Neural cell (in vitro differentiated cells): ENCODE measurements at regions not wholly inside any gene's neighbourhood (a gene's known extent, or its start where the extent isn't known, plus 50 kb on each side); places are given as distances from the start of the nearest gene placed in this dataset.

Experiments used
- H2AFZ ChIP-seq: fragments of 200-600, 300-800 bp; sonication (generic), shearing (Covaris generic); 2 replicates; pipeline ENCODE4 v1.6.0; 2014; ENCODE audit warnings: low read depth, mild to moderate bottlenecking, antibody characterized with exemption, low read length, moderate library complexity
- H3F3A ChIP-seq: fragments of 200-600 bp; shearing (Covaris generic); 2 replicates; pipeline ENCODE4 v1.6.1; 2016; ENCODE audit warnings: mild to moderate bottlenecking, moderate library complexity, mixed read lengths, antibody characterized with exemption, low read length; ENCODE audit not compliant: insufficient read depth, poor library complexity, severe bottlenecking
- H3K27ac ChIP-seq: fragments of 200-600, 300-800 bp; sonication (generic), shearing (Covaris generic); 2 replicates; pipeline ENCODE4 v1.5.1; 2014; ENCODE audit warnings: mild to moderate bottlenecking, low read length, moderate library complexity
- H3K27me3 ChIP-seq: fragments of 300-800, 200-600 bp; sonication (generic), shearing (Covaris generic); 2 replicates; pipeline ENCODE4 v1.6.0; 2014; ENCODE audit warnings: mild to moderate bottlenecking, low read depth, low read length, moderate library complexity; ENCODE audit not compliant: insufficient read depth
- H3K36me3 ChIP-seq: fragments of 300-800, 200-600 bp; sonication (generic), shearing (Covaris generic); 2 replicates; pipeline ENCODE4 v1.5.1; 2014; ENCODE audit warnings: mild to moderate bottlenecking, antibody characterized with exemption, low read length, moderate library complexity; ENCODE audit not compliant: insufficient read depth
- H3K4me2 ChIP-seq: fragments of 300-800, 200-600 bp; sonication (generic), shearing (Covaris generic); 2 replicates; pipeline ENCODE4 v1.6.0; 2014; ENCODE audit warnings: mild to moderate bottlenecking, low read length
- H3K4me3 ChIP-seq: fragments of 300-800, 200-600 bp; sonication (generic), shearing (Covaris generic); 2 replicates; pipeline ENCODE4 v1.5.1; 2014; ENCODE audit warnings: mild to moderate bottlenecking, low read length, moderate library complexity
- H3K79me2 ChIP-seq: fragments of 200-600 bp; shearing (Covaris generic); replicated peaks from 2 replicates; pipeline ENCODE4 v1.6.0; 2014; ENCODE audit warnings: mild to moderate bottlenecking, low read length, moderate library complexity; ENCODE audit not compliant: insufficient read depth
- H3K9ac ChIP-seq: fragments of 300-800, 200-600 bp; sonication (generic), shearing (Covaris generic); 2 replicates; pipeline ENCODE4 v1.6.1; 2016; ENCODE audit warnings: mild to moderate bottlenecking, low read length, mixed read lengths
- H3K9me2 ChIP-seq: fragments of 200-600 bp; shearing (Covaris generic); 2 replicates; pipeline ENCODE4 v1.6.1; 2016; ENCODE audit warnings: mild to moderate bottlenecking, low read length, mixed read lengths; ENCODE audit not compliant: insufficient read depth
- H3K9me3 ChIP-seq: fragments of 200-600, 300-800 bp; sonication (generic), shearing (Covaris generic); 2 replicates; pipeline ENCODE4 v1.6.1; 2016; ENCODE audit warnings: mild to moderate bottlenecking, mixed run types, low read length, moderate library complexity, mixed read lengths
- H4K20me1 ChIP-seq: fragments of 200-600 bp; shearing (Covaris generic); 2 replicates; pipeline ENCODE4 v1.6.1; 2016; ENCODE audit warnings: mild to moderate bottlenecking, mixed run types; ENCODE audit not compliant: insufficient read depth
- EZH2 ChIP-seq: fragments of 200-600, 300-800 bp; shearing (Covaris generic), sonication (generic); IDR thresholded peaks from 2 replicates; pipeline ENCODE4 v1.6.1; 2014; ENCODE audit warnings: antibody characterized with exemption, low read length, borderline replicate concordance, mild to moderate bottlenecking; ENCODE audit not compliant: insufficient read depth, poor library complexity, severe bottlenecking
- POLR2AphosphoS5 ChIP-seq: IDR thresholded peaks from 2 replicates; pipeline ENCODE4 v1.6.1; 2012
- RAD21 ChIP-seq: fragments of 450-650 bp; conservative IDR thresholded peaks from 2 replicates; pipeline ENCODE4 v1.6.1; 2014; ENCODE audit warnings: antibody characterized with exemption, mild to moderate bottlenecking, moderate library complexity
- SMC3 ChIP-seq: fragments of 450-650 bp; conservative IDR thresholded peaks from 2 replicates; pipeline ENCODE4 v1.6.1; 2014; ENCODE audit warnings: antibody characterized with exemption, mild to moderate bottlenecking, moderate library complexity; ENCODE audit not compliant: poor library complexity
- TF ChIP-seq, protein P1 (sequence below): IDR thresholded peaks from 2 replicates; pipeline ENCODE4 v1.6.1; 2012; ENCODE audit warnings: borderline replicate concordance
- TF ChIP-seq, protein P2 (sequence below): fragments of 450-650 bp; IDR thresholded peaks from 2 replicates; pipeline ENCODE4 v1.5.1; 2014; ENCODE audit warnings: antibody characterized with exemption, mild to moderate bottlenecking, moderate library complexity; ENCODE audit not compliant: poor library complexity, severe bottlenecking

DNA sequence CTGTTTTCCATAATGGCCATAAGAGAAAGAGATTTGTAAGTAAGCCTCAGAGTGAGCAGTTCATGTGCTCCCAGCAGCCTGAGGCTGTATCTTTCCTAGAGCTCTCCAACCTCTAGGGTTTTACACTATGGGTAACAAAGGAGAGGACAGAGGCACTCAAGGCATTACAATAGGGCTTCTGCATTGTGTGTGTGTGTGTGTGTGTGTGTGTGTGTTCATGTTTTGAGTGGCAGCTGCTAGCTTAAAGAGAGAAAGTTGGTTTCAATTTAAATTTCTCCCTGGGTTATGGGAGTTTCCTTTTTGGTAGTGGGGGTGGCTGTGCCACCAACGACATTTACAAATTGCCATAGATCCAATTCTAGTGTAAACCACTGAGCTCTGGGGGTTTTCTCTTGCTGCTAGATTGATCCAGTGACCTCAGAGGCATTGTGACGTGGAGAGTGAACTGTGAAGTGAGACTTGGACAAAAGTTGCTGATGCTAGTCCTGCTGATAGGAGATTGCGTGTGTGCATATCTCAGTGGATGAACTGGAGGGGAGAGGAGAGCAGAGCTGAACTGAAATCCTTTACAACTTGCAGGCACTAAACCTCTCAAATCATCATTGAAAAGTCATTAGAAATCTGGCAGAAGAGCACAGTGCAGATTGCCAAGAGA is 67.2 kb upstream of the OLFM4 start:
- Histone ChIP-seq H2AFZ (no peak overlapping the region), H3K9me2 (no peaks in the 10 kb centered on the region), H3K36me3 (no peaks in the 10 kb centered on the region), H3K27ac (no peak overlapping the region), H3K4me3 (no peak overlapping the region), H3F3A (no peaks in the 10 kb centered on the region), H3K27me3 (peaks cover under 1% of the 10 kb centered on the region), H3K9me3 (no peaks in the 10 kb centered on the region), H3K4me2 (no peak overlapping the region), H3K79me2 (no peaks in the 10 kb centered on the region), H3K9ac (no peak overlapping the region), H4K20me1 (no peaks in the 10 kb centered on the region)
- TF ChIP-seq POLR2AphosphoS5, result no peak
- TF ChIP-seq, protein P1, sequence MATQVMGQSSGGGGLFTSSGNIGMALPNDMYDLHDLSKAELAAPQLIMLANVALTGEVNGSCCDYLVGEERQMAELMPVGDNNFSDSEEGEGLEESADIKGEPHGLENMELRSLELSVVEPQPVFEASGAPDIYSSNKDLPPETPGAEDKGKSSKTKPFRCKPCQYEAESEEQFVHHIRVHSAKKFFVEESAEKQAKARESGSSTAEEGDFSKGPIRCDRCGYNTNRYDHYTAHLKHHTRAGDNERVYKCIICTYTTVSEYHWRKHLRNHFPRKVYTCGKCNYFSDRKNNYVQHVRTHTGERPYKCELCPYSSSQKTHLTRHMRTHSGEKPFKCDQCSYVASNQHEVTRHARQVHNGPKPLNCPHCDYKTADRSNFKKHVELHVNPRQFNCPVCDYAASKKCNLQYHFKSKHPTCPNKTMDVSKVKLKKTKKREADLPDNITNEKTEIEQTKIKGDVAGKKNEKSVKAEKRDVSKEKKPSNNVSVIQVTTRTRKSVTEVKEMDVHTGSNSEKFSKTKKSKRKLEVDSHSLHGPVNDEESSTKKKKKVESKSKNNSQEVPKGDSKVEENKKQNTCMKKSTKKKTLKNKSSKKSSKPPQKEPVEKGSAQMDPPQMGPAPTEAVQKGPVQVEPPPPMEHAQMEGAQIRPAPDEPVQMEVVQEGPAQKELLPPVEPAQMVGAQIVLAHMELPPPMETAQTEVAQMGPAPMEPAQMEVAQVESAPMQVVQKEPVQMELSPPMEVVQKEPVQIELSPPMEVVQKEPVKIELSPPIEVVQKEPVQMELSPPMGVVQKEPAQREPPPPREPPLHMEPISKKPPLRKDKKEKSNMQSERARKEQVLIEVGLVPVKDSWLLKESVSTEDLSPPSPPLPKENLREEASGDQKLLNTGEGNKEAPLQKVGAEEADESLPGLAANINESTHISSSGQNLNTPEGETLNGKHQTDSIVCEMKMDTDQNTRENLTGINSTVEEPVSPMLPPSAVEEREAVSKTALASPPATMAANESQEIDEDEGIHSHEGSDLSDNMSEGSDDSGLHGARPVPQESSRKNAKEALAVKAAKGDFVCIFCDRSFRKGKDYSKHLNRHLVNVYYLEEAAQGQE, result no peak
- no peak for TF ChIP-seq EZH2
- TF ChIP-seq SMC3, result no peak
- TF ChIP-seq, protein P2, sequence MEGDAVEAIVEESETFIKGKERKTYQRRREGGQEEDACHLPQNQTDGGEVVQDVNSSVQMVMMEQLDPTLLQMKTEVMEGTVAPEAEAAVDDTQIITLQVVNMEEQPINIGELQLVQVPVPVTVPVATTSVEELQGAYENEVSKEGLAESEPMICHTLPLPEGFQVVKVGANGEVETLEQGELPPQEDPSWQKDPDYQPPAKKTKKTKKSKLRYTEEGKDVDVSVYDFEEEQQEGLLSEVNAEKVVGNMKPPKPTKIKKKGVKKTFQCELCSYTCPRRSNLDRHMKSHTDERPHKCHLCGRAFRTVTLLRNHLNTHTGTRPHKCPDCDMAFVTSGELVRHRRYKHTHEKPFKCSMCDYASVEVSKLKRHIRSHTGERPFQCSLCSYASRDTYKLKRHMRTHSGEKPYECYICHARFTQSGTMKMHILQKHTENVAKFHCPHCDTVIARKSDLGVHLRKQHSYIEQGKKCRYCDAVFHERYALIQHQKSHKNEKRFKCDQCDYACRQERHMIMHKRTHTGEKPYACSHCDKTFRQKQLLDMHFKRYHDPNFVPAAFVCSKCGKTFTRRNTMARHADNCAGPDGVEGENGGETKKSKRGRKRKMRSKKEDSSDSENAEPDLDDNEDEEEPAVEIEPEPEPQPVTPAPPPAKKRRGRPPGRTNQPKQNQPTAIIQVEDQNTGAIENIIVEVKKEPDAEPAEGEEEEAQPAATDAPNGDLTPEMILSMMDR, result no peak

DNA sequence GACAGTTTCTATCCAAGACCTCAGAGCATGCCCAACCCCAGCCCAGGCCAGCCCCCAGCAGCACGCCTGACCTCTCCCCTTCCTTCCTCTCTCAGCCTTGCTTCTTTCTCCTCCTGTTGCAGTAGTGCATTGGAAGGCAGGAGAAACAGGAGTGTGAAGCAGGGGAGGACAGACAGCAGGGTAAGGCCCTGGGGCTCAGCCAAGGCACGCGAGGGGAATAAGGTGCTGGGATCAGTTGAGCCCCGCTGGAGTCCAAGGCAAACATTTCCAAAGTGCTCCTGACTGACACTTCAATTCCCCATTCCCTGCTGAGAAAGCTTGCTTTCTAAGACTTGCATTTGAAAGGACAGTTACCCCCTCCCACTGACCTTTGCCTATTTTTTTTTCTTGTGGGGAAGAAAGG is 73.1 kb upstream of the OLFM4 start:
- no peak overlapping the region for H2AFZ ChIP-seq
- H3K36me3 ChIP-seq, result no peaks in the 10 kb centered on the region
- H3K9ac ChIP-seq, result no peak overlapping the region
- no peaks in the 10 kb centered on the region for H3K27me3 ChIP-seq
- H3K27ac ChIP-seq, result no peak overlapping the region
- H3K9me3 ChIP-seq, result no peaks in the 10 kb centered on the region
- no peaks in the 10 kb centered on the region for H4K20me1 ChIP-seq
- no peaks in the 10 kb centered on the region for H3F3A ChIP-seq
- no peaks in the 10 kb centered on the region for H3K79me2 ChIP-seq
- no peak for TF ChIP-seq RAD21
- TF ChIP-seq, protein P2, result no peak
- TF ChIP-seq, protein P1, result no peak
- H3K4me3 ChIP-seq, result no peak overlapping the region
- H3K4me2 ChIP-seq, result no peak overlapping the region
- no peaks in the 10 kb centered on the region for H3K9me2 ChIP-seq
